ENCODE measurements at regions not wholly inside any gene's neighbourhood (a gene's known extent, or its start where the extent isn't known, plus 50 kb on each side); places are given as distances from the start of the nearest gene placed in this dataset.

DNA sequence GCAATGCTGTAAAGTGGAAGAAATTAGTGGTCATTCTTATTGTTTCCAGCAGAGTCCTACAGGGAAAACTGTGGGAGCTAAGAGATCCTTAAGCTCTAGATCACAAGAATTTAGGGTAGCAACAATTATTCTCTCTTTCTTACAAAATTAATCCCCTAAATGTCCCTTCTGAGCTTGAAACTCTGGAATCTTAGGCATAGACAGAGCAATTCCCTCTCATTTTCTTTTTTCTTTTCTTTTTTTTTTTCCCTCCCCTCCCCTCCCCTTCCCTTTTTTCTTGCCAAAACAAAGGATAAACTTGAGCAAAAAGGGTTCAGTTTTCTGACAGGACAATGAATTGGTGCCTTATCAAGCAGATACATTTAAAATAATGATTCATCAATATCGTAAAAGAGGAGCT, 441.0 kb downstream of the DSC3 start:
- TF ChIP-seq CTCF (IDR thresholded peaks at IDR 0.05; ENCODE audit: poor library complexity) = no peak
- TF ChIP-seq EZH2phosphoT487 (IDR thresholded peaks at IDR 0.05; ENCODE audit: low read depth, severe bottlenecking, unreplicated experiment) = no peak

Data from hepatocyte (in vitro differentiated cells).